ENCODE measurements at regions not wholly inside any gene's neighbourhood (a gene's known extent, or its start where the extent isn't known, plus 50 kb on each side); places are given as distances from the start of the nearest gene placed in this dataset.

DNA sequence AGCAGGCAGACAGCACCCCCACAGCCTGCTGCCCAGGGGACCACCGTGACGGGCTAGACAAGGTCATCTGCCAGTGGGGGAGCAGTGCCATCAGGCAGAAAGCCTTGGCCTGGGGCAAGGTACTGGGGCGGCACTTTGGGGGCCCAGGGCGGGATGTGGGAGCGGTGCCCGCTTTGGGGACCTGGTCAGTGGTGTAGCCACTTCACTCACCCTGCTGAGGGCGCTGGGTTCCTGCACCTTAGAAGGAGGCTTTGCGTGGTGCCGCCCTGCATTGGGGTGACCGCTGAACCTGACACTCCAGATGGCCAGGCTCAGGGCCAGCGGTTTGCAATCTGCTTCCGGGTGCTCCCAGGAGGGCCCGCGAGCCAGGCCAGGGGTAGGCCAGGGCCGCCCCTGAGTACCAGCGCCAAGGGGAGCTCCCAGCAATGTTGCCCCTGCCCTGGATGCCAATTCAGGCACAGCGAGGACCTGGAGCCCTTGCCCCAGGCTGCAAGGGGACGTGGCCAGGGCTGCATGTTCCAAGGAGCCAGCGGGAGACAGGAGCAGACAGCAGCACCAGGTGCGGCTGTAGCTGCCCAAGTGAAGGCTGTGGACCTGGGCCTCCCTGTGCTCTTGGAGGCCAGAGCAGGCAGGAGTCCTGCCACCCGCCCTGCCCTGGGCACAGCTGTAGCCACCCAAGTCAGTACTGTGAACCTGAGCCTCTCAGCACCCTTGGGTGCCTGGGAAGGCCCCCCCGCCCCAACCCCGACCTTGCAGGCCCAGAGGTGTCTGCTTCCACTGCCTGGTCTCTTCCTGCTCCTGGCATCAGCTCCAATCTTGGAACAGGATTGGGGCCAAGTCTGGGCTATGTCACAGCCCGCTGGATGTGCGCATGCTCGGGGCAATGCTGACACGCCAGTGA is 550.7 kb downstream of the SLC6A15 start:
- DNase-seq, result no peak

DNA sequence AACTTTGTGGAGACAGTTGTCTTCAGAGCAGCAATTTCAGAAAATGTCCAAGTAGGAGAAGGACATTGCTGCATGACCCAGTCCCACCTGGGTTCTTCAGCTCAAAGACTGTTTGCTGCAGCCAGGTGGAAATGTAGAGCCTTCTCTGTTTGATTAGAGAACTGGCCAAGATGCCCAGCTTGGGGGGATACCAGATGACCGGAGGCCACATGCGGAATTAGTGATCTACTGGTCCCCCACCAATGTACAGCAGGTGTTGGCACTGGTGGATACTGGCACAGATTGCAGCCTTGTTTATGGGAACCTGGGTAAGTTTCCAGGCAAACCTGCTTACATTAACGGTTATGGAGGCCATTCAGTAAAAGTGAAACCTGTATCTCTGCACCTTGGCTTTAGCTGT is 555.3 kb downstream of the SLC6A15 start:
- no peak for DNase-seq

GRCh38 chr12:84356224-84356623 is 556.4 kb downstream of the SLC6A15 start:
- no peak for DNase-seq

DNA sequence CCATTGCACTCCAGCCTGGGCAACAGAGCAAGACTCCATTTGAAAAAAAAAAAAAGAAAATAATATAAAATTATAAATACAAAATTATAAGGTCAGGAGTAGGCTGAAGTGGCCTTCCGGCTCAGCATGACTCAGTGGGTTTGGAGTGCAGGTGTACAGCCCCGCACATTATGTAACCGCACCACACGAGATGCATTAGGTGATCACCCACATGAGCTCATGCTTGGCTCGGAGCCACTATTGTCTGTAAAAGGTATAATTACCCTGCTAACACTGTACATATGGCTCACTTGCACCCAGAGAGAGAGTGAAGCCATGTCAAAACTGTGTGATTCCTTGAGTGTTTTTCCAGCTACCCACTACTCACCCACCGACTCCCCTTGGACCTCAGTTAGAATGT is 557.0 kb downstream of the SLC6A15 start:
- no peak for DNase-seq

GRCh38 chr12:84348582-84348981 is 564.0 kb downstream of the SLC6A15 start:
- no peak for DNase-seq

- no peak for DNase-seq
Measured at GRCh38 chr12:84341467-84342193, 571.0 kb downstream of the SLC6A15 start.

- DNase-seq, result no peak
Measured at GRCh38 chr12:84336231-84336630, 576.4 kb downstream of the SLC6A15 start.

DNA sequence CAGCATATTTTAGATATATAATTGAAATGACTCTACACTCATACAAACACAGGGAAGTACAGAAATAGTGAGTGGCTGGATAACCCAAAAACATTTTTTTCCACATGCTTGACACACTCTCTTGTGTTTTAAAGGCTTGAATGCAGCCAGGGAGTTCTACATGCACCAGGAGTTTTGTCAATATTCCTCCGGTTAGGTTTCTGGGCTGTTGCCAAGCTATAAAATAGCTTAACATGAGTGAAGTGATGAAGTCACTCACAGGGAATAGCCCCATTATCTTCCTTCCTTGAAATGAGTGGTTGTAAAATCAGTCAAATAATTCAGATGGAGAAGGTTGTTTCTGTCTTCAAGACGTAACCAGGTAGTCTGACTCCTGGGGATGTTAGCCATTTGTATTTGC is 582.7 kb downstream of the SLC6A15 start:
- no peak for DNase-seq

- no peak for DNase-seq
Measured at GRCh38 chr12:84315926-84316325, 596.7 kb downstream of the SLC6A15 start.

DNA sequence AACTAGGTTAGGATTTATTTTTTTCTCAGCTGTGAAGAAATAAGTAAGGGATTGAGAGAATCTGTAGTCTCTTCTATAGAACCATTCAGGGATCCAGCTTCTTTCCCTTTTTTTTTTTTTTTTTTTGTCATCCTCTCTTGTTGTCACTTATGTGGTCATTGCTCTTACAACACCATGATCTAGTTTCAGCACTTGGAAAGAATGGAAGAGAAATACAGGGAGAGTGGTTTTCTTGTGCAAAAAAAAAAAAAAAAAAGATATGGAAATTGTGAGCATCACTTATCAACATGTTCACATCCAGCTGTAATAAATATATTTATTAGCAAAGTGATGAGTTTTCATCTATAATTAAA is 599.3 kb downstream of the SLC6A15 start:
- no peak for DNase-seq

GRCh38 chr12:84308211-84308610 is 604.4 kb downstream of the SLC6A15 start:
- no peak for DNase-seq

DNA sequence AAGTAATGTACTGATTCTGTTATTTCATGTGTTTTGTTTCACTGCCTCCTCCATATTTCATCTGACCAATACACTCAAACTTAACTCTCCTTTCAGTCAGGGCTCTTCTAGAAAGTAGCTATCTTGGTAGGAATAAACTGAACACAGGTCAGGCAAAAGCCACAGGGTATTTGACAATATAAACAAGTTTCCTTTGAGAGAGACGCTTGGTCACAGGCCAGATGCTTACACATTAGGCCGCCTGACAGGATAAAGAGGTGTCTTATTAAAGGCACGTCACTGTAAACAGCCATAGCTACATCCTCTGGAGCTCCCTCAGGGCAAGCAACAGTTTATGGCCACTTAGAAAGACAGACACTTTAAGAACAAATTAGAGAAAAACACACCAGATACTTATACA is 607.5 kb downstream of the SLC6A15 start:
- no peak for DNase-seq

- DNase-seq, result no peak
Measured at GRCh38 chr12:84294246-84294645, 618.4 kb downstream of the SLC6A15 start.

DNA sequence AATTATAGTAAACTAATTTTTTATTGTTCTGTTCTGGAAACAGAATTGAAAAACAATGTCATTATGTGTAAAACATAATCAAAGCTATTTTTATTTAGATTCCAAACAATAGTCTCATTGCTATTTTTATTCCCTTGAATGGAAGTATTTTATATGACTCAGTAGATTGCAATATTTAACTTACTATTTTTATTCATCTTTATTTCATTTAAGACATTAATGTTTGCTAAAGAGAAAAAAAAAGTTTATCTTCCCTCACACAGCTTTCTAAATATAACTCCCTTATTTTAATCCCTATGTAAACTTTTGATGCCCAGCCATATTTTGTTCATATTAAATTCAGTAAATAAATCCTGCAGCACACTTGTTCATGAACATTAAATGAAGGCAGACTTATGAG is 622.4 kb downstream of the SLC6A15 start:
- DNase-seq, result no peak

GRCh38 chr12:84277986-84278385 is 634.6 kb downstream of the SLC6A15 start:
- DNase-seq, result no peak

- DNase-seq, result no peak
Measured at GRCh38 chr12:84276215-84276614, 636.4 kb downstream of the SLC6A15 start.

DNA sequence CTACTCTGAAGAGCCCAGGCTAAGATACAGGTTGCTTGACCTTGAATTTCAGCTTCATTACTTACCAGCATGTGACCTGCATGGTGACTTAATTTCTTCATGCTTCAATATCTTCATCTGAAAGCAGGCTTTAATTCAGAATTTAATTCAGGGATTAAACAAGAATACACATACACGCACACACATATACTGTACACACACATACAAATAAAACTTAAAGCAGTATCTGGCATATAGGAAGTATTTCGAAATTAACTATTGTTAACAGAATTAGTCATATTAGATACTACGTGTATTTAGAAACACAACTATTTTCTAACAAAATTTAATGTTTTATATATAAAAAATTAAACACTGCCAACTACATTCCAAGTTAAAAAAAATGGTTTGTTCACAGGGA is 640.3 kb downstream of the SLC6A15 start:
- no peak for DNase-seq

DNA sequence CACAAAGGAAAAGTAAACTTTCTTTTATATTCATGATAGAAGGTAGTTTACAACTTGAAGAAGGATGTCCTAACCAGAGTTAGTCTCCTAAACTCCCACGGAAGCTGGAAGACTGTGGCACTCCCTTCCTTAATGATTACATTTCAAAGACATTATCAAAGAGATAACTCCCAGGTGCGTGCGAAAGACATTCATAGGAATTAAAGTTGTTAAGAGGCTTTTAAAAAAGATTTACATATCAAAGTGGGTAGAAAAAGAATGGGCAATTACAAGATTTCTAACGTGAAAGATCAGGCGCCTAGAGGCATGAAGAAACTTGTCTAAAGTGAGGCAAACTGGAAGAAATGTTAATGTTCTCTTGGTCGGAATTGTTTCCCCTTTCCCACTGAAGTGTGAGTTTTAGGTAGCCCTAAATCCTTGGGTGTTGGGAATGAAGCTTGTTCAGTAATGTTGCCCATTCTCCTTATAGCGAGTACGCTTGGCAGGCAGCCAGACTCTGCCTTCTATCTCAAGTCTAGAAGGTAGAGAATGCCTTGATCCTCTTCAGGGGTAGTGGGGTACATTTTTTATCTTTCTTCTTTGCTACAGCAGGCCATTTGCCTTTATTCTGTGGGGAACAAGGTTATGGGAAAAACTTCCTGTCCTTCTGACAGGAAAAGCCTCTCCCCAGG is 642.0 kb downstream of the SLC6A15 start:
- DNase-seq, result no peak

DNA sequence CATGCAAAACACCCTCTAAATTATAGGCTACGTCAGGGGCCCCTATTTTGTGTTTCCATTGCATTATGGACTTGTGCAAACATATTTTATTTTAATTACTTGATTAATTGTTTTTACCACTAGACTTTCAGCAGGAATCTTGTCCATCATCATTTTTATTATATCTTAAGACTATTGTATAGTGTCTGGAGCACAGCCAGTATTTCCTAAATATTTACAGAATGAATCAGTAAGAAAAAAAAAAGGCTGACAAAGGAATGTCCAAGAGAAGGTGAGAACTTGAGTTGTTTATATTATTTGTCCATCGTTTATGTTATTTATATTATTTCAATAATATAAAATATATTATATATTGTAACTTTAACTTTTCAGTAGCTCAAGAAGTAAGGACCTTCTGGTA is 664.7 kb downstream of the SLC6A15 start:
- DNase-seq, result no peak

DNA sequence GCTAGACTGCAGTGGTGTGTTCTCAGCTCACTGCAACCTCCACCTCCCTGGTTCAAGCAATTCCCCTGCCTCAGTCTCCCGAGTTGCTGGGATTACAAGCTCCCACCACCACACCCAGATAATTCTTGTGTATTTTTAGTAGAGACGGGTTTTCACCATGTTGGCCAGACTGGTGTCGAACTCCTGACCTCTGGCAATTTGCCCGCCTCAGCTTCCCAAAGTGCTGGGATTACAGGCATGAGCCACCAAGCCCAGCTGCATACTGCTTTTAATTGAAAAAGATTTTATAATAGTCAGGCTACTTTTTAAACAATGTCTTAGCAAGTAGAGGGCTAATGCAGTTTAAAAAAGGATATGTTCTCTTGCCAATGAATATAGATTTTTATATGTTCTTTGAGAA is 668.9 kb downstream of the SLC6A15 start:
- no peak for DNase-seq

- DNase-seq, result no peak
Measured at GRCh38 chr12:84222841-84223240, 689.8 kb downstream of the SLC6A15 start.

GRCh38 chr12:84218406-84218805 is 694.2 kb downstream of the SLC6A15 start:
- DNase-seq, result no peak

GRCh38 chr12:84201976-84202375 is 710.6 kb downstream of the SLC6A15 start:
- DNase-seq, result no peak
